AG04450 (cell line): ENCODE measurements at regions not wholly inside any gene's neighbourhood (a gene's known extent, or its start where the extent isn't known, plus 50 kb on each side); places are given as distances from the start of the nearest gene placed in this dataset.

Experiments used
- CTCF ChIA-PET: fragments of 300-600, 350-600 bp; formaldehyde crosslinking; extraction: SDS; loops from one replicate; lab custom pipeline; 2022; ENCODE audit warnings: antibody characterized with exemption, inconsistent platforms; lab: Charles Lee
- POLR2A ChIA-PET: fragments of 350-600 bp; formaldehyde crosslinking; extraction: SDS; loops from one replicate; lab custom pipeline; 2021; ENCODE audit warnings: antibody characterized with exemption, inconsistent platforms; lab: Yijun Ruan, JAX
- DNase-seq: peaks from one replicate; pipeline ENCODE4 v3.0.0-alpha.2; 2011; ENCODE audit warnings: low read depth, low spot score
- H3K27ac ChIP-seq: one replicate; pipeline ENCODE4 v1.5.1; 2012; ENCODE audit warnings: low read depth, low read length, control low read depth
- H3K27me3 ChIP-seq: one replicate; pipeline ENCODE4 v1.6.0; 2012; ENCODE audit warnings: low read length; ENCODE audit not compliant: control insufficient read depth, insufficient read depth
- H3K4me3 ChIP-seq: 2 replicates; pipeline ENCODE4 v1.5.1; 2011; ENCODE audit warnings: mild to moderate bottlenecking, low read depth, low read length, control low read depth
- H3K9me3 ChIP-seq: 2 replicates; pipeline ENCODE4 v1.5.1; 2012; ENCODE audit warnings: low read length; ENCODE audit not compliant: control insufficient read depth, insufficient read depth
- TF ChIP-seq, protein P1 (sequence below): IDR thresholded peaks from 2 replicates; pipeline ENCODE4 v1.5.1; 2011; ENCODE audit warnings: low read depth, low read length, control low read depth, inconsistent platforms

DNA sequence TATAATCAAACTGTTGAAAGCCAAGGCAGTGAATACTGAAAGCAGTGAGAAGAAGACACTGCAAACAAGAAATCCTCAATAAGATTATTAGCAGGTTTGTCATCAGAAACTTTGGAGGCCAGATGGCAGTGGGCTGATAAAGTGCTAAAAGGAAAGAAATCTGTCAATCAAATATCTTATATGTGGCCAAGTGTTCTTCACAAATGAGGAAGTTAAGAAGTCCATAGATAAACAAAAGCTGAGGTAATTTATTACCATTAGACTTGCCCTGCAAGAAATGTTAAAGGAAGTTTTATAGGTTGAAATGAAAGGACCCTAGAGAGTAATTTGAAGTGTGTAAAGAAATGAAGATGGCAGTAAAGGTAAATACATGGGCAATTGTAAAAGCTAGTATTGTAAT is 586.6 kb downstream of the RAPGEF2 start:
- H3K4me3 ChIP-seq, result no peak overlapping the region
- POLR2A ChIA-PET, result no interaction called here
- H3K27ac ChIP-seq, result no peak overlapping the region
- no peak for DNase-seq
- no peaks in the 10 kb centered on the region for H3K27me3 ChIP-seq
- CTCF ChIA-PET, result no interaction called here
- TF ChIP-seq, protein P1, sequence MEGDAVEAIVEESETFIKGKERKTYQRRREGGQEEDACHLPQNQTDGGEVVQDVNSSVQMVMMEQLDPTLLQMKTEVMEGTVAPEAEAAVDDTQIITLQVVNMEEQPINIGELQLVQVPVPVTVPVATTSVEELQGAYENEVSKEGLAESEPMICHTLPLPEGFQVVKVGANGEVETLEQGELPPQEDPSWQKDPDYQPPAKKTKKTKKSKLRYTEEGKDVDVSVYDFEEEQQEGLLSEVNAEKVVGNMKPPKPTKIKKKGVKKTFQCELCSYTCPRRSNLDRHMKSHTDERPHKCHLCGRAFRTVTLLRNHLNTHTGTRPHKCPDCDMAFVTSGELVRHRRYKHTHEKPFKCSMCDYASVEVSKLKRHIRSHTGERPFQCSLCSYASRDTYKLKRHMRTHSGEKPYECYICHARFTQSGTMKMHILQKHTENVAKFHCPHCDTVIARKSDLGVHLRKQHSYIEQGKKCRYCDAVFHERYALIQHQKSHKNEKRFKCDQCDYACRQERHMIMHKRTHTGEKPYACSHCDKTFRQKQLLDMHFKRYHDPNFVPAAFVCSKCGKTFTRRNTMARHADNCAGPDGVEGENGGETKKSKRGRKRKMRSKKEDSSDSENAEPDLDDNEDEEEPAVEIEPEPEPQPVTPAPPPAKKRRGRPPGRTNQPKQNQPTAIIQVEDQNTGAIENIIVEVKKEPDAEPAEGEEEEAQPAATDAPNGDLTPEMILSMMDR, result no peak
- no peaks in the 10 kb centered on the region; the same call in 1 of the 2 replicates for H3K9me3 ChIP-seq

DNA sequence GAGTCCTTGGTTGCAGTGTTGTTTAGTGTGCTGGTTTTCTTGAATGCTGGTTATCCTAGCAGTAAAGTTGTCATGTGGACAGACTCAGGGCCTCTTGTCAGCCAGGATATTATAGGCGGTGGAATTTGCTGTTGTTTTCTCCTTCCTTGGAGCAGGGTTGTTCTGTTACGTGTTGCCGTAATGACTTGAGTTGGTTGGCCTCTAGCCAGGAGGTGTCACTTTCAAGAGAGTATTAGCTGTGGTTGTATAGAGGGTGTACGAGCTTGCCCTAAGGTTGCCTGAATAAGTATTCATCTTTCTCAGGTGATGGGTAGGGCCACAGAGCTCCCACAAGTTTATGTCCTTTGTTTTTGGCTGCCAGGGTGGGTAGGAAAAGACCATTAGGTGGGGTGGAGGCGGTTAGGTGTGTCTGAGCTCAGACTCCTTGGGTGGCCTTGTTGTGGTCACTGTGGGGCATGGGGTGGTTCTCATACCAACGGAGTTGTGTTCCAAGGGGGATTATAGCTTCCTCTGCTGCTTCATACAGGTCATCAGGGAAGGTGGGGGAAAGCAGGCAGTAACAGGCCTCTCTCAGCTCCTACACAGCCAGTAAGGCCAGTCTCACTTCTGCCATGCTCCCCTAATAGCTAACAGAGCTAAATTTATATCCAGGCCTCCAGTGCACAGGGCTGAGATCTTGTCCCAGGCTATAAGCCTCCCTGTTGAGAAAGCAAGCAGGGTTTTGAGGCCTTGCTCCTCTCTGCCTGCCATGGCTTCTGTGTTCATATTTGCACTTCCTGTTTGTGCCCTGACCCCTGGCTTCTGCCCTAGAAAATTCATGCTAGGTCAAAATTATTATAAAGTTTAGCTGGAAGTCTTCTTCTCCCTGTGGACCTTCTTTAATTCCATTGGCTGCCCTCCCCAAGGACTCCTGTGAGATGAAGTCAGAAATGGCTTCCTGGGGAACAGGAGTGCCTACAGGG is 594.7 kb downstream of the RAPGEF2 start:
- no peak for DNase-seq
- ChIA-PET POLR2A (no interaction called here), CTCF (no interaction called here)
- TF ChIP-seq, protein P1, result no peak
- Histone ChIP-seq H3K4me3 (no peak overlapping the region), H3K27ac (no peak overlapping the region), H3K27me3 (no peaks in the 10 kb centered on the region), H3K9me3 (peaks cover 17% of the 10 kb centered on the region; the same call in 1 of the 2 replicates)

- TF ChIP-seq, protein P1, result no peak
- H3K9me3 ChIP-seq, result peaks cover 19% of the 10 kb centered on the region; the same call in 1 of the 2 replicates
Measured at GRCh38 chr4:159698336-159698735, 595.5 kb downstream of the RAPGEF2 start.

GRCh38 chr4:159702200-159702599 is 599.3 kb downstream of the RAPGEF2 start:
- Histone ChIP-seq H3K9me3 (peaks cover 18% of the 10 kb centered on the region), H3K27me3 (no peaks in the 10 kb centered on the region), H3K4me3 (no peak overlapping the region), H3K27ac (no peak overlapping the region)
- ChIA-PET POLR2A (no interaction called here), CTCF (no interaction called here)
- TF ChIP-seq, protein P1, result no peak
- no peak for DNase-seq

More at GRCh38 chr4:159698336-159698735, 595.5 kb downstream of the RAPGEF2 start:
- ChIA-PET POLR2A (no interaction called here), CTCF (no interaction called here)
- no peak for DNase-seq
- no peak overlapping the region for H3K27ac ChIP-seq
- H3K27me3 ChIP-seq, result no peaks in the 10 kb centered on the region
- H3K4me3 ChIP-seq, result no peak overlapping the region

DNA sequence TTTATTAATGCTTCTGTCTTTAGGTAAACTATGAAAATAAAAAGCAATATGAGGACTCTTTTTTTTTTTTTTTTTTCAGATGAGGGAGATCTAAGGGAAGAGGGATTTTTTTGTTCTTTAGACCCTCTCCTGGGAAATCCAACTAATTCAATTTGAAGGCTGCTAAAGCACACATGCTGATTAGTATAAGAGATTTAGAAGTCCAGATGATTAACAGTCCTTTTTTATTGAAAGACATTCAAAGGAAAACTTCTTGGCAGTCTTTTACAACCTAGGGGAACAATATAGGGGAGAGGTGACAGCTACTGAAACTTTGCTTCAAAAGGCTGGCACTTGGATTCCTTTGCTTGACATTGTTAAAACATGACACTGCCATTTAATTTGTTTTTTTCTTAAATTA is 602.5 kb downstream of the RAPGEF2 start:
- ChIA-PET CTCF (no interaction called here), POLR2A (no interaction called here)
- H3K27me3 ChIP-seq, result no peaks in the 10 kb centered on the region
- H3K4me3 ChIP-seq, result no peak overlapping the region
- H3K9me3 ChIP-seq, result peaks cover 14% of the 10 kb centered on the region
- TF ChIP-seq, protein P1, result no peak
- no peak overlapping the region for H3K27ac ChIP-seq
- DNase-seq, result no peak
